Endodermal cell (in vitro differentiated cells): ENCODE measurements at regions not wholly inside any gene's neighbourhood (a gene's known extent, or its start where the extent isn't known, plus 50 kb on each side); places are given as distances from the start of the nearest gene placed in this dataset.
A peak's percentile ranks its signal among the peaks of the same experiment; 100 is the strongest.

Source experiments
- DNase-seq: peaks from one replicate; pipeline ENCODE4 v3.0.0-alpha.2; 2017
- H3K27ac ChIP-seq: 2 replicates; pipeline ENCODE4 v1.5.1; 2013; ENCODE audit warnings: mild to moderate bottlenecking, low read depth, low read length, moderate library complexity
- H3K27me3 ChIP-seq: 2 replicates; pipeline ENCODE4 v1.6.1; 2013; ENCODE audit warnings: mild to moderate bottlenecking, low read length, moderate library complexity; ENCODE audit not compliant: insufficient read depth, control insufficient read depth, poor library complexity, severe bottlenecking
- H3K36me3 ChIP-seq: 2 replicates; pipeline ENCODE4 v1.7.0; 2013; ENCODE audit warnings: mild to moderate bottlenecking, low read length, moderate library complexity; ENCODE audit not compliant: control insufficient read depth, insufficient read depth
- H3K4me1 ChIP-seq: one replicate; pipeline ENCODE4 v1.7.0; 2013; ENCODE audit warnings: low read length; ENCODE audit not compliant: control insufficient read depth, insufficient read depth
- H3K4me3 ChIP-seq: 2 replicates; pipeline ENCODE4 v1.5.1; 2013; ENCODE audit warnings: mild to moderate bottlenecking, low read length, moderate library complexity
- H3K9ac ChIP-seq: 2 replicates; pipeline ENCODE4 v1.6.1; 2013; ENCODE audit warnings: mild to moderate bottlenecking, low read length, moderate library complexity; ENCODE audit not compliant: poor library complexity, severe bottlenecking; ENCODE audit errors: extremely low read depth
- H3K9me3 ChIP-seq: 2 replicates; pipeline ENCODE4 v1.6.1; 2013; ENCODE audit warnings: mild to moderate bottlenecking, low read length, moderate library complexity; ENCODE audit not compliant: control insufficient read depth
- H3K27ac Mint-ChIP-seq: 2 replicates; pipeline ENCODE4 v1.8.0; 2020; ENCODE audit warnings: mixed read lengths
- H3K27me3 Mint-ChIP-seq: 2 replicates; pipeline ENCODE4 v1.8.0; 2021; ENCODE audit warnings: mild to moderate bottlenecking, mixed read lengths; ENCODE audit not compliant: insufficient read depth
- H3K36me3 Mint-ChIP-seq: 2 replicates; pipeline ENCODE4 v1.8.0; 2020; ENCODE audit warnings: low read depth, mixed read lengths
- H3K4me1 Mint-ChIP-seq: 2 replicates; pipeline ENCODE4 v1.8.0; 2020; ENCODE audit warnings: mixed read lengths
- H3K4me3 Mint-ChIP-seq: 2 replicates; pipeline ENCODE4 v1.8.0; 2020; ENCODE audit warnings: mild to moderate bottlenecking, moderate library complexity, mixed read lengths
- H3K9me3 Mint-ChIP-seq: 2 replicates; pipeline ENCODE4 v1.8.0; 2020; ENCODE audit warnings: mild to moderate bottlenecking, mixed read lengths
- WGBS, 2 experiments: methylation state at CpG; one replicate each; pipeline versions ENCODE4 v1.1.5 to v1.1.7; 2013; ENCODE audit warnings: missing lambda C conversion rate in 2 of 2, mixed read lengths in 1 of 2; ENCODE audit not compliant: insufficient coverage in 1 of 2, insufficient read length in 1 of 2; 5-methylcytosine and 5-hydroxymethylcytosine counted together
- TF ChIP-seq, protein P1 (sequence below): fragments of 200-600 bp; sonication (generic); conservative IDR thresholded peaks from 2 replicates; pipeline ENCODE4 v1.5.0; 2021; ENCODE audit warnings: antibody characterized with exemption, mild to moderate bottlenecking

DNA sequence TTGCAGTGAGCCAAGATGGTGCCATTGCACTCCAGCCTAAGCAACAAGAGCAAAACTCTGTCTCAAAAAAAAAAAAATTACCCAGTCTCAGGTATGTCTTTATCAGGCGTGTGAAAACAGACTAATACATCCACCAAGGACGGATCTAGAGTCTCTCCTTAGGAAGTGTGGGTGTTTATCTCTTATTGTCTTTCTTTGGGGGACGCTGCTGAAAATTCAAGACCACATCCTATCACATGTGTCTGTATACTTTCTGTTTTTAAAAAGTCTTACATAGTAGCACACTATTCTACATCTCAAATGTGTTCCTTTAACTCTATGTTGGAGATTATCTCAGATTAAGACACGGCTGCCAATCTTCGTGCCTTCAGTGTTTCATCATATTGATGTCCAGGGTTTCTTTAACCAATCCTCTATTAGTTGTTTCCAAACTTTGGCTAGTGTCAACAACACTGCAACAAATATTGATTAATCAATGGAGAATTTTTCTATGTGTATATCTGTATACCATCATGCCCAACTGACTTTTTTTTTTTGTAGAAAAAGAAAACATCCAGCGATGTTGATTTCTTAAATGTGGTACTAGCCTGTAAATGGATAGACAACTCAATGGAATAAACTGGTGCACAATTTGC lies 92.3 kb upstream of the KDM7A start:
- H3K4me3 ChIP-seq = no peak overlapping the region
- H3K27me3 Mint-ChIP-seq = no peaks in the 10 kb centered on the region
- no peaks in the 10 kb centered on the region for H3K4me1 ChIP-seq
- no peak overlapping the region for H3K27ac Mint-ChIP-seq
- H3K4me3 Mint-ChIP-seq = no peak overlapping the region
- H3K36me3 Mint-ChIP-seq = peaks cover 2% of the 10 kb centered on the region
- TF ChIP-seq, protein P1, sequence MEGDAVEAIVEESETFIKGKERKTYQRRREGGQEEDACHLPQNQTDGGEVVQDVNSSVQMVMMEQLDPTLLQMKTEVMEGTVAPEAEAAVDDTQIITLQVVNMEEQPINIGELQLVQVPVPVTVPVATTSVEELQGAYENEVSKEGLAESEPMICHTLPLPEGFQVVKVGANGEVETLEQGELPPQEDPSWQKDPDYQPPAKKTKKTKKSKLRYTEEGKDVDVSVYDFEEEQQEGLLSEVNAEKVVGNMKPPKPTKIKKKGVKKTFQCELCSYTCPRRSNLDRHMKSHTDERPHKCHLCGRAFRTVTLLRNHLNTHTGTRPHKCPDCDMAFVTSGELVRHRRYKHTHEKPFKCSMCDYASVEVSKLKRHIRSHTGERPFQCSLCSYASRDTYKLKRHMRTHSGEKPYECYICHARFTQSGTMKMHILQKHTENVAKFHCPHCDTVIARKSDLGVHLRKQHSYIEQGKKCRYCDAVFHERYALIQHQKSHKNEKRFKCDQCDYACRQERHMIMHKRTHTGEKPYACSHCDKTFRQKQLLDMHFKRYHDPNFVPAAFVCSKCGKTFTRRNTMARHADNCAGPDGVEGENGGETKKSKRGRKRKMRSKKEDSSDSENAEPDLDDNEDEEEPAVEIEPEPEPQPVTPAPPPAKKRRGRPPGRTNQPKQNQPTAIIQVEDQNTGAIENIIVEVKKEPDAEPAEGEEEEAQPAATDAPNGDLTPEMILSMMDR = no peak
- H3K9me3 ChIP-seq = no peaks in the 10 kb centered on the region
- 90 to 100% methylated on average over 2 to 6 of the region's 6 CpGs for WGBS, 2 experiments
- H3K36me3 ChIP-seq = no peaks in the 10 kb centered on the region
- DNase-seq = no peak
- peaks cover 6% of the 10 kb centered on the region for H3K4me1 Mint-ChIP-seq
- no peak overlapping the region for H3K9ac ChIP-seq
- H3K9me3 Mint-ChIP-seq = peaks cover 11% of the 10 kb centered on the region
- no peak overlapping the region for H3K27ac ChIP-seq
- no peaks in the 10 kb centered on the region for H3K27me3 ChIP-seq

DNA sequence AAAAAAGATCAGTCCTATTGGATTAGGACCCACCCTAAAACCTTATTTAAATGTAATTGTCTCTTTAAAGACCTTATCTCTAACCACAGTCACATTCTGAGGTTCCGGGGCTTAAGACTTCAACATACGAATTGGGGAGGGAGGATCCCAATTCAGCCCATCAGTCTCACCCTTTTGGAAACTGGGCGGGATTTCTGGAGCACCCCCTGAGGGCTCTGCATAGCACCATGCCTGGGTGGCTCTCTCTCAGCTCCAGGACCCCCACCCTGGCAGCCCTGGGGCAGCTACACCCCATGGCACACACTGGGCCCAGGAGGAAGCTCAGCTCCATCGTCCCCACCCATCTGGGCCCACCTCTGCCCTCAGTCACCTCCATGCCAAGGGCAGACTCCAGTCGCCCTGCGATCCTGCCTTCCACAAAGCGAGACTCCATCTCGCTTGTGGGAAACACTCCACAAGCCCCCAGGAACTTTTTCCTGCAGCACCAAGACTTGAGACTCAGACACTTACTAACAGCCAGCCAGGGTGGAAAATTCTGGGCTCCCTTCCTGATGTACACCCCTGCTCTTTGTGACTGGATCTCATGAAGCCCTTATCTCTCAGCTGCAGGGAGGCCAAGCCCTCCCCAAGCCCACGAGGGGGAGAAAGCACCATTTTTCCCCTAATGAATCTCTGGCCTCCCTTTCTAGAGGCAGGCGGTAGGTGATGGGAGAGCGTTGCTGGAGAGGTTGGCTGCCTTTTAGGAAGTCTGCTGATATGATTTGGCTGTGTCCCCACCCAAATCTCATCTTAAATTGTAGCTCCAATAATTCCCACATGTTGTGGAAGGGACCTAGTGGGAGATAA lies 90.8 kb upstream of the KDM7A start:
- Mint-ChIP-seq H3K27me3 (no peaks in the 10 kb centered on the region), H3K4me1 (peaks cover 6% of the 10 kb centered on the region), H3K4me3 (no peak overlapping the region), H3K36me3 (peaks cover 2% of the 10 kb centered on the region), H3K9me3 (peaks cover 11% of the 10 kb centered on the region), H3K27ac (peak overlapping the region; percentile 38)
- Histone ChIP-seq H3K4me1 (no peaks in the 10 kb centered on the region), H3K27me3 (no peaks in the 10 kb centered on the region), H3K36me3 (no peaks in the 10 kb centered on the region), H3K4me3 (no peak overlapping the region), H3K9me3 (no peaks in the 10 kb centered on the region), H3K9ac (no peak overlapping the region), H3K27ac (no peak overlapping the region)
- WGBS, 2 experiments = 86 to 93% methylated on average over 3 to 10 of the region's 11 CpGs
- DNase-seq = no peak
- TF ChIP-seq, protein P1 = no peak

GRCh38 chr7:140263277-140263676 lies 86.5 kb upstream of the KDM7A start:
- no peak overlapping the region for H3K27ac Mint-ChIP-seq
- H3K36me3 Mint-ChIP-seq = no peaks in the 10 kb centered on the region
- Histone ChIP-seq H3K4me3 (no peak overlapping the region), H3K27ac (no peak overlapping the region), H3K9me3 (no peaks in the 10 kb centered on the region), H3K9ac (no peak overlapping the region), H3K27me3 (no peaks in the 10 kb centered on the region), H3K36me3 (no peaks in the 10 kb centered on the region), H3K4me1 (peaks cover 11% of the 10 kb centered on the region)
- TF ChIP-seq, protein P1 = no peak
- no peaks in the 10 kb centered on the region for H3K27me3 Mint-ChIP-seq
- no peak for DNase-seq
- 96 to 100% methylated on average over 2 to 6 of the region's 6 CpGs for WGBS, 2 experiments
- H3K4me1 Mint-ChIP-seq = peaks cover 27% of the 10 kb centered on the region
- no peaks in the 10 kb centered on the region for H3K9me3 Mint-ChIP-seq
- H3K4me3 Mint-ChIP-seq = no peak overlapping the region
